ENCODE measurements at regions not wholly inside any gene's neighbourhood (a gene's known extent, or its start where the extent isn't known, plus 50 kb on each side); places are given as distances from the start of the nearest gene placed in this dataset.

- Histone ChIP-seq H3K4me3 (no peak overlapping the region), H3K9me3 (no peaks in the 10 kb centered on the region), H3K36me3 (no peaks in the 10 kb centered on the region), H3K27me3 (ENCODE audit: low read depth) (no peaks in the 10 kb centered on the region), H3K4me1 (peaks cover 16% of the 10 kb centered on the region), H3K27ac (no peak overlapping the region)
- TF ChIP-seq CTCF (IDR thresholded peaks at IDR 0.05): no peak
- intact Hi-C loops (cut with DNase I): no loop called here
- ATAC-seq: peak; percentile 35 to 49
- DNase-seq: no peak
Observed at GRCh38 chr11:128361451-128362020, 225.8 kb downstream of the ETS1 start.

DNA sequence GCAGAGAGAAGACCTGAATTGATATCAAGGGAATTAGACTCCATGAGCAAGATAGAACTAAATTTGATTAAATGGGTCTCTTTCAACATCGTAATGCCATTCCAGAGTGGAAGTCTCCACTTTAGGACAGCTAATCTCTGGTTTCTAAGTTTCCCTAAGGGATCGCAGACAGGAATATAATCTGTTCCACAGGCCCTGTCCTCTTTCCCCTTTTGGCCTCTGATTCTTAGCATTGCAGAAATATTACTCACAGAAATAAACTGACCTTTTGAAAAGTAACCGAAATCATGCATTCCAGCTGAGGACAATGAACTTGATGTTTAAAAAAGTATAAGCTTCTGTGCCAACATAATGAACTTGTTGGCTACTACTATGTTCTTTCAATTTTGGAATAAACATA is 227.8 kb downstream of the ETS1 start:
- no peaks in the 10 kb centered on the region for H3K36me3 ChIP-seq
- TF ChIP-seq CTCF (IDR thresholded peaks at IDR 0.05): no peak
- peaks cover 16% of the 10 kb centered on the region for H3K4me1 ChIP-seq
- intact Hi-C loops (cut with DNase I): no loop called here
- H3K4me3 ChIP-seq: no peak overlapping the region
- DNase-seq (no peak), ATAC-seq (no peak)
- H3K27ac ChIP-seq: no peak overlapping the region
- no peaks in the 10 kb centered on the region for H3K9me3 ChIP-seq
- no peaks in the 10 kb centered on the region for H3K27me3 ChIP-seq (ENCODE audit: low read depth)

- no peak overlapping the region for H3K4me3 ChIP-seq
- DNase-seq (no peak), ATAC-seq (no peak)
- no peaks in the 10 kb centered on the region for H3K36me3 ChIP-seq
- no peaks in the 10 kb centered on the region for H3K27me3 ChIP-seq (ENCODE audit: low read depth)
- H3K4me1 ChIP-seq: peaks cover 16% of the 10 kb centered on the region
- H3K9me3 ChIP-seq: no peaks in the 10 kb centered on the region
- TF ChIP-seq CTCF (IDR thresholded peaks at IDR 0.05): no peak
- intact Hi-C loops (cut with DNase I): no loop called here
- no peak overlapping the region for H3K27ac ChIP-seq
Observed at GRCh38 chr11:128357073-128357472, 230.3 kb downstream of the ETS1 start.

- H3K4me1 ChIP-seq: peaks cover 8% of the 10 kb centered on the region
- intact Hi-C loops (cut with DNase I): no loop called here
- no peaks in the 10 kb centered on the region for H3K27me3 ChIP-seq (ENCODE audit: low read depth)
- no peak overlapping the region for H3K4me3 ChIP-seq
- no peak for TF ChIP-seq CTCF (IDR thresholded peaks at IDR 0.05)
- H3K9me3 ChIP-seq: no peaks in the 10 kb centered on the region
- ATAC-seq: no peak
- H3K27ac ChIP-seq: no peak overlapping the region
- no peaks in the 10 kb centered on the region for H3K36me3 ChIP-seq
- no peak for DNase-seq
Observed at GRCh38 chr11:128355558-128355957, 231.8 kb downstream of the ETS1 start.

DNA sequence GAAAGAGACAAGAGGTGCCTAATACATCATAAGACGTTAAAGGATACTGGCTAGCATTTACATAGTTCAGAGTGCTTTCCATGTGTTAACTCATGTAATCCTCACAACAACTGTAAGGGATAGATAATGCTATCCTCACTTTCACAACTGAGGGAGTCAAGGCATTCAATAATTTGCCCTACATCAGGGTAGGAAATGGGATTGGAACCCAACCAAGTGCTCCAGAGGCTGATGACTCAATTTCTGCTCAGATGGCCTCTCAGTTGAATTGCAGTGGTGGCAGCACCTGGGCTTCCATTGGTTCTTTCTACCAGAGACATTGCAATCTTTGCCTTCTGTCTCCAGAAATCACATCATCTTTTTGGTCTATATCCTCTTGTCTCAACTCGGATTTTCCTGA is 232.9 kb downstream of the ETS1 start:
- H3K27ac ChIP-seq: no peak overlapping the region
- no peaks in the 10 kb centered on the region for H3K9me3 ChIP-seq

More for the DNA sequence above, 232.9 kb downstream of the ETS1 start:
- H3K36me3 ChIP-seq: no peaks in the 10 kb centered on the region
- no peaks in the 10 kb centered on the region for H3K27me3 ChIP-seq (ENCODE audit: low read depth)
- DNase-seq: no peak
- peaks cover 8% of the 10 kb centered on the region for H3K4me1 ChIP-seq
- intact Hi-C loops (cut with DNase I): no loop called here
- H3K4me3 ChIP-seq: no peak overlapping the region
- no peak for TF ChIP-seq CTCF (IDR thresholded peaks at IDR 0.05)
- no peak for ATAC-seq

All from lower lobe of right lung (tissue), 2 donors.